GM19468 (cell line): ENCODE measurements at regions not wholly inside any gene's neighbourhood (a gene's known extent, or its start where the extent isn't known, plus 50 kb on each side); places are given as distances from the start of the nearest gene placed in this dataset.
A peak's percentile ranks its signal among the peaks of the same experiment; 100 is the strongest.

ENCODE experiments used
- ATAC-seq: cut with Tn5 transposase; IDR thresholded peaks from one replicate; pipeline ENCODE4 v1.9.1; 2021; ENCODE audit warnings: mild to moderate bottlenecking, moderate library complexity, moderate number of reproducible peaks; ENCODE audit not compliant: unreplicated experiment; ENCODE audit errors: extremely low read depth

DNA sequence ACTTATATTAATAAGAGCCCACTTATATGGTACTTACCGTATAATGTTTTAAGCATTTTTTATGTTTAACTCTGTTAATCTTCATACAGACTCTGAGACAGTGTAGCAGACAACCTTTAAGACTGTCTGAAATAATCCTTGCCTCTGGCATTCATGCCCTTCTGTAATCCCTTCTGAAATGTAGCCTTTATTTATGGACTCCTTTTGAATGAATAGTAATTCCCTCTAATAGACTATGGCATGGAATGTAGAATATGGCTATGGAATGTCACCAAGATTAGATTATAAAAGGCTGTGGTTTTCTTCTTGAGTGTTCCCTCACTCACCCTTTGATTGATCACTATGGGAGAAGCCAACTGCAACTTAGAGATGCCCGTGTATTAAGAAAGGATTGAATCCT is 439.4 kb downstream of the SH3GL2 start:
- ATAC-seq: no peak

DNA sequence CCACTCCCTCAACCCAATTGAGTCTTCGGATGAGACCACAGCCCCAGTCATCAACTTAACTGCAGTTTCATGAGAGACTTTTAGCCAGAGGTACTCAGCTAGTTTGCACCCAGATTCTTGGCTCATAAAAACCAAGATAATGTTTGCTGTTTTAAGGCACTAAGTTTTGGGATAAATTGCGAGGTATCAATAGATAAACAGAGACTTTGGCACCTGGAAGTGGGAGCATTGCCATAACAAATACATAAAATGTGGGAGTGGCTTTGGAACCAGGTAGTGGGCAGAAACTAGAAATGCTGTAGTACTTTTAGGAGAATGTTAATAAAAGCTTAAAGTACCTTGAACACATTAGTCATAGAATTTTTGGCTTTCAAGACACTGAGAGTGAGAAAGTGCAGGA is 439.8 kb downstream of the SH3GL2 start:
- no peak for ATAC-seq

DNA sequence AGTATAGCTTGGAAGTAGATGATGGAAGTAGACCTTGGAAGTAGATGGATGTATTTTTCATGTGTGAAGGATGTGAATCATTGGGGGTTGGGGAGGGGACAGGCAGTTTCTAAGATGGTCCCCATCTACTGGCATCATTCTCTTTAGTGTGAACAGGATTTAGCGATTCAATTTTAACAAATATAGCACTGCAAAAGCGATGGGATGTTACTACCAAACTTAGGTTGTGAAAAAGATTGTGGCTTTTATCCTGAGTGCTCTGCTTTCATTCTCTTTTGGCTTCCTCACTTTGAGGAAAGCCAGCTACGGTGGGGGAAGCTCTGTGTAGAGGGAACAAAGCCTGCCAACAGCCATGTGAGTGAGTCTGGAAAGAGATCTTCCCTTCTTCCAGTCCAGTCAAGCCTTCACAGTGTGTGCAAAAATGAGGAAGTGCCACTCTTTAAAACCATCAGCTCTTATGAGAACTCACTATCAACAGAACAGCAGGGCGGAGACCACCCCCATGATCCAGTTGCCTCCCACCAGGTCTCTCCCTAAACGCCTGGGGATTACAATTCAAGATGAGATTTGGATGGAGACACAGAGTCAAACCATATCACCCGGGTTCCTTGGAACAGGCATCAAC is 441.4 kb downstream of the SH3GL2 start:
- no peak for ATAC-seq

DNA sequence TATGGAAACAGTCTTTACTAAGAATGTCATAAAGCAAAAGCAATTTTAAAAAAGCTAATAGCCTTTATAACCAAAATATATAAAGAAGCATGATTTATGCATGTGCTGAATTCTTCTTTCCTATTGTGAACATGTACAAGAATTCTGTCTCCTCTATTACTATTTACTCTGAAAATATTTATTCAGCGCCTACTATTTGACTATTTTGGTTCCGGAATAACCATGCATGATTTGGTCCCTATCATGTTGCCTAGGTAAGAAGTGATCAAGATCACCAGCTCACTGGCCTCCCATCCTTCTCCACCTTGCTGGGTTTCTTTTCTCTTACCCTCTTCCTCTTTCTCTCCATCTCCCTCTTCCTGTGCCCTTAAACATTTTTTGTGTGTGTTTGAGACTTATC is 443.8 kb downstream of the SH3GL2 start:
- no peak for ATAC-seq

DNA sequence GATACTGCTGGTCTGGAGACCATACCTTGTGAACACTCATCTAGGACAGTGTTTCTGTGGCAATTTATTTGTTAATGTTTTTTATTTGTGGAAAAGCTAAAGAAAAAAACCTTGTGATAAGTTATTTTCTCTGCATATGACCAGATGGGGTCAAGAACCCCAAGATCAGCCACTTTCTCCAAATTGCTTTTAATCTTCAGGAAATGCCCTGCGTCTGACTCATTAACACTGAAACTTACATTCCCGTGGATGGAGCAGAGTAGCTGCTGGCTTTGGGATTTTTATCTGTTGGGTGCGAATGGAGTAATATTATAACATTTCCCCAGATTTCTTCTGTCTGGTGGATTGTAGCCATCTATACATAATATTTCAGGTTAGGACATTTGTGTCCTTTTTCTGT is 444.5 kb downstream of the SH3GL2 start:
- no peak for ATAC-seq

DNA sequence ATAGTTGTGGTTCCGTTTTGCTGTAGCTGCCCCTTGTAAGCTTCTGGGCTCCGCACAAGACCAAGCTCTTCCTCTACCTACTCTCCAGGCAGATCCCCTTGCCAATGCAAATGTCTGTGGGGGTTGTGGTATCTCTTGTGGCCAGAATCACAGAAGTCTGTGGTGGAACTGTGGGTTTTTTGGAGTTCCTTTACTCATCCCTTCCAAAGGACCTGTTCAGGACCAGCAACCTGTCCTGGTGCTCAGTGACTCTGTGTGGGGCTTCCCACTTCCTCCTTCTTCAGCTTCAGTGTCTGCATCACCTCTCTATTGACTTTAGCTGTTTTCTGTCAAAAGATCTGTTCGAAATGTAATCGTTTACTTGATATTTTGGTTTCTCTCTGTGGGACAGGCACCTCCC is 441.3 kb upstream of the ADAMTSL1 start:
- no peak for ATAC-seq

DNA sequence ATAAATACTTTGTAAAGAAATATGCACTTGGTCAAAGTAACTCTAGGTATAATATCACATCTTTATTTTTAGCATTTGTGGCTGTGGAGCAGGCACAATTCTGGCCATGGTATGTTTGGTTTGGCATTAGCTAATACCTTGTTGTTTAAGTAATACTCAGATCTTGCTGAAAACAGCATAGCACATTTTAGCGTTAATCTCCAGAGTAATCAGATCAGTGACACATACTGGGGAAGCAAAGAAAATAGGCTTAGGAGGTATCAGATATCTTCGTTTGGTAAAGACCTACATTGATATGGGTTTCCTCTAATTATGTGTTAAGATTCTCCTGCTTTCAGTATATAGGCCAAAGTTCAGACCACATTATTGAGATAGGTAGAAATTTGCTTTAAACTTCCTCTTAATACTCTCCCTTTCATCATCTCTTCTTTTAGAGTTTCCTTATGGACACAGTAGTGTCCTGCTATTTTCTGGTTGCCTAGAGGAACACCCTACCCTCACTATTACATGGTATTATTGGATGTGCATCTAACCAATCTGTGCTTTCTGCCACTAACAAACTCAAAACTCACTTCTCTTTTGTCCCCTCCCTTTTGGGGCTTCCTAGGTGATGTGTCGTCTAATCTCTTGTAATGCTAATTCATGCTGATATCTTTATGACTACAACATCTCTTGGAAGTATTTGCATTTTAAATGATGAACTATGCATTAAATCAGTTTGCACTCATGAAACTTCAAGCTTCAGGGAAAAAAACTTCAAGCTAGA is 437.3 kb upstream of the ADAMTSL1 start:
- no peak for ATAC-seq

DNA sequence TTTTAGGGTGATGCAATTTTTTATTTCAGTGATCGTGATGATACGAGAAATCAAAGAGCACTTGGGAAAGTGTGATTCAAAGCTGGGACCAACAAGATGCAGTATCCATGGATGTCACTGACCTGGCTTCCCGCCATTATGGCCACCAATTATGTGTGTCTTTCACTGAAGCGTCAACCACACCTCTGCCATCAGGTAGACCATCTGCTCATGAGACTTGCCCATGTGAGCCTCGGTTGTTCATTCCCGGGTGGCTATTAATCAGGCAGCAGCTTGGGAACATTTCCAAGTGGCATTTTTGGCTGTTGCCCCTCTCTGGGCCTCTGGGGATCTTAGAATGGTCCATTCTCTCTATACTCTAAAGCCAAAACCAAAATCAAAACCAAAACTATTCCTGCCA is 436.0 kb upstream of the ADAMTSL1 start:
- no peak for ATAC-seq

DNA sequence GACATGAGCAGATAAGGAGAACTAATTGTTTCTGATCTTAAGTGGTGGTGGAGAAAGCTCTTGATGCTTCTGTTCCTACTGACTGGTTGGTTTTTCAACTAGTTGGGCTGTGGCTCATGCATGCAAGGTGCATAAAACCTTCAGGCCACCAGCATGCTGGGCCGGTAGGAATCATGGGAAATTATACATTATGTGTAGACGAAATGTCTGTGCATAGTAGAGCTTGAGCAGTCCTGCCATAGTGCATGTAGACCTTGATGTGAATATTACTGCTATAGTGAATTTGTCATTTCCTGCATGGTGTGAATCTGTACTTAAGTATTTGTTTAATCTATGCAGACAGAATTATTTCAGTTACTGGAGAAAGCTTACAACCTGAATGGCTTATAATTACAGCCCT is 433.6 kb upstream of the ADAMTSL1 start:
- no peak for ATAC-seq

DNA sequence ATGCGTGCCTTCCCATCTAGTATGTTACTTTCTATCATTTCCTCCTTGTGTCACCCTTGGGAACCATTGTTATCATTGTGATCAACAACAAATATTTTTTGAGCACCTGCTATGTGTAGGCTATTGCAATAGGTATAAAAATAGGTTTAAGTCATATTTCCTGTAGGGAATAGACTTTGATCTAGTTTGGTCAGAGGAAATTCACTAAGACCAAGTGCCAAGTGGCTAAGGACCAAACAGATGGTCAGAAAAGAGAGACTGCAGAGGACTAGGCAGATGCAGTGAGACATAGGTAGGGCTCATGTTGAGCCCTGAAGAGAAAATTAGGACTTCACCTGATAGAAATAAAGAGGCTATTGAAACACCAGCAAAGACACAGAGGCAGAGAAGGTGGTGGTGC is 430.0 kb upstream of the ADAMTSL1 start:
- no peak for ATAC-seq

DNA sequence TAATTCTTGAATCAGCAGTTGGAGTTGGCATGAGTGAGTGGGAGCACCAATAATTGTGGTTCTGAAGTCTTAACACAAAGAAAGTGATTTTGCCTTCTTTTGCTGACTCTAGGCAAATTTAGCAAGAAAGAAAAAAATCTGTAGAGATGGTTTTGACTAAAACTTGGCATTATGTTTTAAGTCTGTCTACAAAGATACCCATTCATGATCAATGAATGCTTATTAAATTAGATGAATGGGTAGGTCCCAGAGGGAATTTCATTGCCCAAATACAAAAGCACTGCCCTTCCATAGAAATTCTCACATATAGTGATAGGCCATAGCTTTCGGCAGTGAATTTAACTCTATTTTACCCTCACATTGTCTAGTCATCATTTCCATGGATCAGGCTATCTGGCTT is 428.6 kb upstream of the ADAMTSL1 start:
- no peak for ATAC-seq

DNA sequence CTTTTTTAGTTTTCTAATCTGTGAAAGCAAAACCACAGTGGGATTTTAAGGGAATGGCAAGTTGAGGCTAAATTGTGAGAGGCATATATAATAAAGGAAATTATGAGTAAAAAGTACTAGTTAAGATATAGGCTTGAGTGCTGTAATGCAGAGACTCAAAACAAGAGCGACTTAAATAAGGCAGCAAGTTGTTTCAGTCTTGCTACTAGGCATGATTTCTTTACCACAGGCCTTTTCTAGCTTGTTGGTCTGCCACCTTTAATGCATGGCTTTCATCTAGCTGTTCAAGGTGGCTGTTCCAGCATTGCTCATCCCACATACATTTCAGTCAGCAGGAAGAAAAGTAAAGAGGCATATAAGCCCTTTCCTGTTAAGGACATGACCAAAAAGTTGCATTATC is 427.9 kb upstream of the ADAMTSL1 start:
- ATAC-seq: no peak

DNA sequence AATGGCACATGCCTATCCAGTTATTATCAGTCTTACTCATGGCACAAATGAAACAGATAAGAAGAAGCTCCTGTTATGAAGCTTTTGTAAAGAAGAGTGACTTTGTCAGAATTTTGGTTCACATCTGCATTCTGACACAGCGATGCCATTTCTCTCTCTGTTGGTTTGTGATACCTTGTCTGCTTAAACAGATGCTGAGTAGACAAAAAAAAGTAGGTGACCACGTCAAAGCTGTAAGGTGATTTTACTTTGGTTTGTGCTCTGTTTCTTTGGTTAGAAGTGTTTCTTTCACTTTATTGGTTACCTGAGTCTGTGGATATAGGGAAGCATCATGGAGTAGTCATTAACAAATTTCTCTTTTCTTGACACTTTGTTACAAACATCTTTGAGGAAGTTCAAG is 422.3 kb upstream of the ADAMTSL1 start:
- no peak for ATAC-seq

DNA sequence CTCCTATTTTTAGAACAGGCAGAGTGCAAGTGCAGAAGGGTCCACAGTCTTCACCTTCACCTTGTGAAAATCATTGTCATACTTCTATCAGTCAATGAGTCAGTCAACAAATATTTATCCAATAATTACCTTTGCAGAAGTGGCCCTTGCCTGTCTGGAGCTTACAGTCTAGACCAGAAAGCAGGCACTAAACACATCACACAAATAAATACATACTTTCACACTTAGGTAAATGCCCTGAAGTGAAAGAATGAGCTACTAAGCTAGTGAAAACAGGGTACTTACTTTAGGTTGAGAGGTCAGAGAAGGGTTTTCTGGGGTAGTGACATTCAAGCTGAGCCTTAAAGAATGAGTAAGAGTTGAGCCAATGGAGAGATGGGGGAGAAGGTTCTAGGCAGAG is 421.9 kb upstream of the ADAMTSL1 start:
- no peak for ATAC-seq

DNA sequence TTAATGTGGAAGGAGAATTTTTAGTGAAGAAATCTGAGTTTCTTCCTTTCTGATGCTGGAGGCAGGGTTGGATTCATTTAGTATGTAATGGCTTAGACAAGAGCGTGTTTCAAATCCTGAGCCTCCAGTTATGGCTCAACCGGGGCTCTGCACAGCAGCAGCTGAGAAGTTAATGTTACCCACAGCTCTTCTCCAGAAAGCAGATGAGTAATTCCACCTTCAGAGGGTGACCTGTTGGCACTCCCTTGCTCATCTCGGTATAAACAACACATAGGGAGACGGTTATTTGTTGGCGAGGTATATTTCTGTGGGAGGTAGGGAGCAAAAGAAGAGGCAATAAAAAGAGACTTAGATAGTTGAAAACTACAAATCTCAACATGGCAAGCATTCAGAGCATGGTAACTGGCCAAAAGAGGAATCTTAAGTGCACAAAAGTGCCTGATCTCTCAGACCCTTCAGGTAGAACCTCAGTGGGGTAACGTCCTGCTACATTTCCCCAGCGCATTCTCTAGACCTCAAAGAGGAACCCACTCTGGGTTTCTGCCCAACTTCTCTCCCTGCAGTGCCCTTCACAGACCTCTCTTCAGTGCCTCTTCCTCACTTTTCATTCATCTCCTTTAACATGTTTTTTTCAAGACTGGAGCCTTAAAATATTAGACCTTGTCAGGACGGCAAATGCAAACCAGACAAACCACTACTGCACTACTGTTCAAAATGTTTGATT is 417.5 kb upstream of the ADAMTSL1 start:
- no peak for ATAC-seq

DNA sequence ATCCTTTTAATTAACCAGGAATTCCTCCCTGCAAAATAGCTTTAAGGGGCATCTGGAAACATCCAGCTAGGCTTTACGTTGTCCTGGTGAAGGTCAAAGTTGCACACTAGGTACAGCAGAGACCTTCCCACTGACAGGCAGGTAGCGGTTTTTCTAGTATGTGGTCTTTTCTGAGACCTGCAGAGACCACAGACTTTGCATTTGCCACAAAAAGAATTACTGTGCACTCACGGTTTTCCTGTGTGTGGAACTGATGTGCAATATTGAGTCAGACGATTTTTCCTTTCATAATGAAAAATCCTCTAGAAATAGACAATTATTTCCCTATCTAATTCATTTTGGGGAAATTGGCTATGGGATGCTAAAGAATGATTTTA is 417.0 kb upstream of the ADAMTSL1 start:
- peak; percentile 72 for ATAC-seq

DNA sequence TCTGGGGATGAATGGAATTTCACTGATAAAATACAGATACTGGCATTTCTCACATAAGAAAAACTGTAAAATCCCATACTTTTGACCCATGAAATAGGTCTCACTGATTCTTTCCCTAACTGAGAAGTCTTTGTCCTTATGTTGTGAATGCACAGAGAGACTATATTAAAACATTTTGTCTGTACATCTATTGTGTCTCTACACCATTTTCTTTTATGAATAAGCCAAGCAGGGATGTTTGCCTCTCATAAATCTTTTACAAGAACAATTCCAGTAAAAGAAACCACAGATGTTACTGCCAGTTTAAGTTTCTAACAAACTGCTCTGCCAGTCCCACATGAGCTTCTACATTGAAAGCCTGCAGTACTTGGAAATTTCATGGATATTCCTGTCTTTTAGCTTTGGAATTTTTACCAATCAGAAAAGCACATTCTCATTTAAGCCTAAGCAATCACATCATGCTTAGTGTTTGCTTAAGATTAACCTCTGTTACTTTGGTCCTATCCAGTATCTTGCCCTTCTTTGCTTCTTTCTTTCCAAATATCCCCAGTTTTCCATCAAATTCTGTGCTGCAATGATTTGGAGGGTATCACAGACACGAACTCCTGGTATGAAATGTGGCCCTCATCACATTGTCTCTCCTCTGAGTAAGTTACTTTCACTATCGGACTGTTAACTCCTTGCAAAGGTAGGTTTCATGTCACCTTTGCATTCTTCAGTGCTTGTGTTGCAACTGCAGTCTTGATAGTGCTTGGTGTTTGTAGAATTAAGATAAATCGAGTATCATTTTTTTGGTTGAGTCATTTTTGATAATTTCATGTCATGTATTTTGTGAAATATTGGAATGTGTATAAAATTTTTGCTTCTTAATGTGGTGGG is 415.1 kb upstream of the ADAMTSL1 start:
- ATAC-seq: no peak

DNA sequence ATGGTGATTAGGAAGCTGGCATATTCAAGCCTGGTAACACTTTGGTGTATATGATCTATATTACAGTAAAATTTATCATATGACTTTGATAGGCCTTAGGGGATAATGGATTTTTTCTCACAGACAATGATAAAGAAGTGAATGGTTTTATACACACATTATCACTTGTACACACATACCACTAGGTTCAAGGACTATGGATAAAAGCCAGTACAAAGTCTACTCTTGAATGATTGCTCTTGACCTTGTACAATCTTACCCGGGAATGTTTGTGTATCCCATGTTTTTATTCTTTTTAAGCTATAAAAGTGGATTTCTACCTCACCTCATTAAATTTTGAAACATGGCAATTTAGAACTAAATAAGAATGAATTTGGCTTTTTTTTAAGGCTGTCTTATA is 414.5 kb upstream of the ADAMTSL1 start:
- no peak for ATAC-seq

DNA sequence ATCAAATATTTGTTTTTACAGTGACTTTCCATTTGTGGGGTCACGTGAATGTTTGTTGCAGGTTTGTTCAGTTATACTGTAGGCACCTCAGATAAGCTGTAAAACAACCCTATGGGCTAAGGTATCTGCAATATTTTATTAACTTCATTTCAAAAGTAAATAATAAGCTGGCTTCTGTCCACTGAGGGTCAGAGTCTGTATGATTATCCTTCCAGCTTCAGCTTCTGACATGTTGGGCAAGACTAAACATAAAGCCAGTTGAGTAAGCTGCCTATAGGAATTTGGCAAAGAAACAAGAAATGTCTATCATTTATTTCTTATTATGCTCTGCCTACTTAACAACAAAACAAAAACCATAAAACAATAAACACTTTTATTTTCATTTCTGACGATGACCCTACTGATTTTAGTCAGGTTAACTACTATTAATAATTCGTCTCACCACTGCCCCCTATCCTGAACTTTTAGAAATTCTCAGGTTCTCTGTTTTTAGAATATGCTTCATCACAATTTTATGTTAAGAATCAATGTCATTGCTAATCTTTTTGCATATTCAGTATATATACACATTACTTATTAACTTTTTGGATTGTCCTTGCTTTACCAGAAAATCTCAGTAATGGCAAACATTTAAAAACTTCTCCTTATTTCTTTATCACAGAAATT is 413.6 kb upstream of the ADAMTSL1 start:
- no peak for ATAC-seq

DNA sequence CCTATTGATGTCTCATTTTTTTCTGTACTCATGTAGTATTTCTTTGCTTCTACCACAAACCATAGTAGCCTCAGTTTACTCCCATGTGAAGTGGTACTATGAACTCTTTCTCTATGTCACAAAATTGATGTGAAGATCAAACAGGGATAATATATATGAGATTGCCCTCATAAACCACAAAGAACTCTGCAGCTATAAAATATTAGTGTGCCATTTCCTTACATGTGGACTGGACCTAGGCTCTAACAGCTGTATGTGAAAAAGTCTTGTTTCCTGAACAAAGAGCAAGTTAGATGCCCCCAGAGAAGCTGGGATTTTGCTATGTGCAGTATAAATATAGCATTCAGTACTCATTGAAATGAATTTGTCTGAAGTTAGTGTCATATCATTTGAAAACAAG is 412.6 kb upstream of the ADAMTSL1 start:
- no peak for ATAC-seq
